ENCODE measurements at regions not wholly inside any gene's neighbourhood (a gene's known extent, or its start where the extent isn't known, plus 50 kb on each side); places are given as distances from the start of the nearest gene placed in this dataset.

- no peaks in the 10 kb centered on the region for H3K9me3 ChIP-seq
- no peak for TF ChIP-seq CTCF (IDR thresholded peaks at IDR 0.05)
- no peak for TF ChIP-seq POLR2A (IDR thresholded peaks at IDR 0.05)
- TF ChIP-seq POLR2AphosphoS5 (IDR thresholded peaks at IDR 0.05) = no peak
- DNase-seq (ENCODE audit: low spot score in 2 of 2) = no peak
- intact Hi-C loops (cut with DNase I; ENCODE audit: low total_unique reads) = no loop called here
- H3K36me3 ChIP-seq = no peaks in the 10 kb centered on the region
- peak overlapping the region; percentile 43 to 56 for H3K27ac ChIP-seq
- H3K4me3 ChIP-seq = no peak overlapping the region
- no peaks in the 10 kb centered on the region for H3K4me1 ChIP-seq
- H3K27me3 ChIP-seq = no peaks in the 10 kb centered on the region
Observed at GRCh38 chr5:57566914-57567313, 84.3 kb upstream of the ACTBL2 start.

- Histone ChIP-seq H3K27me3 (no peaks in the 10 kb centered on the region), H3K36me3 (no peaks in the 10 kb centered on the region), H3K9me3 (no peaks in the 10 kb centered on the region), H3K27ac (no peak overlapping the region), H3K4me1 (no peaks in the 10 kb centered on the region), H3K4me3 (no peak overlapping the region)
- DNase-seq (ENCODE audit: low spot score in 2 of 2) = no peak
- intact Hi-C loops (cut with DNase I; ENCODE audit: low total_unique reads) = no loop called here
- no peak for TF ChIP-seq POLR2A (IDR thresholded peaks at IDR 0.05)
- TF ChIP-seq POLR2AphosphoS5 (IDR thresholded peaks at IDR 0.05) = no peak
- no peak for TF ChIP-seq CTCF (IDR thresholded peaks at IDR 0.05)
Observed at GRCh38 chr5:57561231-57561842, 78.7 kb upstream of the ACTBL2 start.

- Histone ChIP-seq H3K9me3 (no peaks in the 10 kb centered on the region), H3K4me1 (no peaks in the 10 kb centered on the region), H3K27me3 (no peaks in the 10 kb centered on the region), H3K4me3 (no peak overlapping the region), H3K27ac (no peak overlapping the region), H3K36me3 (no peaks in the 10 kb centered on the region)
- no peak for DNase-seq (ENCODE audit: low spot score in 2 of 2)
- intact Hi-C loops (cut with DNase I; ENCODE audit: low total_unique reads) = no loop called here
- TF ChIP-seq POLR2A (IDR thresholded peaks at IDR 0.05) (no peak), CTCF (IDR thresholded peaks at IDR 0.05) (no peak), POLR2AphosphoS5 (IDR thresholded peaks at IDR 0.05) (no peak)
Observed at GRCh38 chr5:57559110-57559635, 76.6 kb upstream of the ACTBL2 start.

GRCh38 chr5:57552033-57552432 lies 69.4 kb upstream of the ACTBL2 start:
- peak overlapping the region; percentile 64 to 71 for H3K27ac ChIP-seq
- no peak for DNase-seq (ENCODE audit: low spot score in 2 of 2)
- H3K36me3 ChIP-seq = no peaks in the 10 kb centered on the region
- no peak overlapping the region for H3K4me3 ChIP-seq
- no peaks in the 10 kb centered on the region for H3K9me3 ChIP-seq
- intact Hi-C loops (cut with DNase I; ENCODE audit: low total_unique reads) = no loop called here
- no peaks in the 10 kb centered on the region for H3K4me1 ChIP-seq
- H3K27me3 ChIP-seq = no peaks in the 10 kb centered on the region
- TF ChIP-seq POLR2AphosphoS5 (IDR thresholded peaks at IDR 0.05) (no peak), POLR2A (IDR thresholded peaks at IDR 0.05) (no peak), CTCF (IDR thresholded peaks at IDR 0.05) (no peak)

GRCh38 chr5:57551251-57551650 lies 68.6 kb upstream of the ACTBL2 start:
- no peak for DNase-seq (ENCODE audit: low spot score in 2 of 2)
- H3K9me3 ChIP-seq = no peaks in the 10 kb centered on the region
- H3K27ac ChIP-seq = peak overlapping the region in 1 of 2 donors; percentile 53
- H3K4me1 ChIP-seq = no peaks in the 10 kb centered on the region
- no peak for TF ChIP-seq POLR2A (IDR thresholded peaks at IDR 0.05)
- TF ChIP-seq CTCF (IDR thresholded peaks at IDR 0.05) = no peak
- TF ChIP-seq POLR2AphosphoS5 (IDR thresholded peaks at IDR 0.05) = no peak
- H3K4me3 ChIP-seq = no peak overlapping the region
- intact Hi-C loops (cut with DNase I; ENCODE audit: low total_unique reads) = no loop called here
- H3K27me3 ChIP-seq = no peaks in the 10 kb centered on the region
- H3K36me3 ChIP-seq = no peaks in the 10 kb centered on the region

All from breast epithelium (tissue), 4 donors.